ENCODE measurements at regions not wholly inside any gene's neighbourhood (a gene's known extent, or its start where the extent isn't known, plus 50 kb on each side); places are given as distances from the start of the nearest gene placed in this dataset.

DNA sequence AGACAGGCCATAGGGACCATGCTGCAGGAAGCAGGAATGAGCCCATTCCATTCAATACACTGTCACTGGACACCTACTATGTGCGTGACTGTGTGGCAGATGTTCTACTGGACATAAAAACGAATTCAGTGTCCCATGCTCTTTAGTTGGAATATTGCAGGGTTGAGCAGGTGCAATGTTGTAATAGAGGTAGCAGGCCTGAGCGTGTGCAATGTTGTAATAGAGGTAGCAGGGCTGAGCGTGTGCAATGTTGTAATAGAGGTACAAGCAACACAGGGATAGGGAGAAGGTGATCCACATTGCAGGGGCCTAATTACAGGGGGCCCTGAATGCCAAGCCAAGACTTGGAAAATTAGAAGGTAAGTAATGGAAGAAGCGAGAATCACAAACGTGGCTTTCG, 261.4 kb upstream of the HES1 start:
- TF ChIP-seq POLR2A (IDR thresholded peaks at IDR 0.05; ENCODE audit: extremely low read depth, insufficient read length): no peak
- TF ChIP-seq, protein P1, sequence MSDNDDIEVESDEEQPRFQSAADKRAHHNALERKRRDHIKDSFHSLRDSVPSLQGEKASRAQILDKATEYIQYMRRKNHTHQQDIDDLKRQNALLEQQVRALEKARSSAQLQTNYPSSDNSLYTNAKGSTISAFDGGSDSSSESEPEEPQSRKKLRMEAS (IDR thresholded peaks at IDR 0.05; ENCODE audit: low read depth, low read length): no peak
- TF ChIP-seq, protein P2, sequence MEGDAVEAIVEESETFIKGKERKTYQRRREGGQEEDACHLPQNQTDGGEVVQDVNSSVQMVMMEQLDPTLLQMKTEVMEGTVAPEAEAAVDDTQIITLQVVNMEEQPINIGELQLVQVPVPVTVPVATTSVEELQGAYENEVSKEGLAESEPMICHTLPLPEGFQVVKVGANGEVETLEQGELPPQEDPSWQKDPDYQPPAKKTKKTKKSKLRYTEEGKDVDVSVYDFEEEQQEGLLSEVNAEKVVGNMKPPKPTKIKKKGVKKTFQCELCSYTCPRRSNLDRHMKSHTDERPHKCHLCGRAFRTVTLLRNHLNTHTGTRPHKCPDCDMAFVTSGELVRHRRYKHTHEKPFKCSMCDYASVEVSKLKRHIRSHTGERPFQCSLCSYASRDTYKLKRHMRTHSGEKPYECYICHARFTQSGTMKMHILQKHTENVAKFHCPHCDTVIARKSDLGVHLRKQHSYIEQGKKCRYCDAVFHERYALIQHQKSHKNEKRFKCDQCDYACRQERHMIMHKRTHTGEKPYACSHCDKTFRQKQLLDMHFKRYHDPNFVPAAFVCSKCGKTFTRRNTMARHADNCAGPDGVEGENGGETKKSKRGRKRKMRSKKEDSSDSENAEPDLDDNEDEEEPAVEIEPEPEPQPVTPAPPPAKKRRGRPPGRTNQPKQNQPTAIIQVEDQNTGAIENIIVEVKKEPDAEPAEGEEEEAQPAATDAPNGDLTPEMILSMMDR (IDR thresholded peaks at IDR 0.05; ENCODE audit: low read depth, low read length): no peak
